CD14-positive monocyte (primary cell): ENCODE measurements at regions not wholly inside any gene's neighbourhood (a gene's known extent, or its start where the extent isn't known, plus 50 kb on each side); places are given as distances from the start of the nearest gene placed in this dataset.

ENCODE experiments used
- DNase-seq, 3 donors: peaks; one replicate each; pipeline ENCODE4 v3.0.0-alpha.2; 2011 to 2022
- H2AFZ ChIP-seq: 2 replicates; pipeline ENCODE4 v1.6.0; 2012; ENCODE audit warnings: mild to moderate bottlenecking, low read depth, low read length, inconsistent platforms; ENCODE audit not compliant: insufficient read depth, poor library complexity, severe bottlenecking
- H3K27ac ChIP-seq, 2 donors: 1 replicate in 1 of 2; 2 replicates in 1 of 2; pipeline ENCODE4 v1.5.1; 2012 to 2013; ENCODE audit warnings: low read length in 2 of 2, control low read depth in 1 of 2, inconsistent platforms in 1 of 2, low read depth in 1 of 2, mild to moderate bottlenecking in 1 of 2
- H3K27me3 ChIP-seq, 2 donors: one replicate each; pipeline versions ENCODE4 v1.6.0 to v1.6.1; 2011 to 2013; ENCODE audit warnings: low read length in 2 of 2; ENCODE audit not compliant: control insufficient read depth in 2 of 2, insufficient read depth in 2 of 2
- H3K36me3 ChIP-seq, 2 donors: replicated peaks in 1 of 2; 1 replicate in 1 of 2; 2 replicates in 1 of 2; pipeline versions ENCODE4 v1.5.1 to v1.6.1; 2012 to 2013; ENCODE audit warnings: low read length in 2 of 2, control low read depth in 1 of 2, inconsistent platforms in 1 of 2, mild to moderate bottlenecking in 1 of 2; ENCODE audit not compliant: insufficient read depth in 2 of 2, control insufficient read depth in 1 of 2
- H3K4me1 ChIP-seq, 2 donors: 1 replicate in 1 of 2; 2 replicates in 1 of 2; pipeline versions ENCODE4 v1.5.1 to v1.6.1; 2012 to 2013; ENCODE audit warnings: low read length in 2 of 2, control low read depth in 1 of 2, inconsistent platforms in 1 of 2, mild to moderate bottlenecking in 1 of 2, moderate library complexity in 1 of 2; ENCODE audit not compliant: insufficient read depth in 2 of 2, control insufficient read depth in 1 of 2
- H3K4me2 ChIP-seq: replicated peaks from 2 replicates; pipeline ENCODE3; 2012; ENCODE audit warnings: low read length, moderate library complexity, mild to moderate bottlenecking; ENCODE audit not compliant: poor library complexity, severe bottlenecking; ENCODE audit errors: extremely low read depth
- H3K4me3 ChIP-seq, 3 experiments: fragments of 200-600 bp in 1 of 3; sonication (generic) in 1 of 3; replicated peaks in 1 of 3; 1 replicate in 2 of 3; 2 replicates in 1 of 3; pipeline ENCODE4 v1.5.1; 2011 to 2013; ENCODE audit warnings: low read length in 3 of 3, mild to moderate bottlenecking in 3 of 3, control low read depth in 2 of 3, low read depth in 2 of 3, inconsistent platforms in 1 of 3, moderate library complexity in 1 of 3
- H3K79me2 ChIP-seq: 2 replicates; pipeline ENCODE4 v1.6.0; 2012; ENCODE audit warnings: mild to moderate bottlenecking, control low read depth, inconsistent platforms, low read length, moderate library complexity; ENCODE audit not compliant: insufficient read depth
- H3K9ac ChIP-seq: 2 replicates; pipeline ENCODE4 v1.6.0; 2017; ENCODE audit warnings: low read length, mild to moderate bottlenecking; ENCODE audit not compliant: insufficient read depth, poor library complexity, severe bottlenecking
- H3K9me3 ChIP-seq, 2 donors: replicated peaks in 1 of 2; 1 replicate in 1 of 2; 2 replicates in 1 of 2; pipeline versions ENCODE4 v1.5.1 to v1.6.1; 2012 to 2013; ENCODE audit warnings: low read length in 2 of 2, control low read depth in 1 of 2; ENCODE audit not compliant: control insufficient read depth in 1 of 2, insufficient read depth in 1 of 2
- H4K20me1 ChIP-seq: 2 replicates; pipeline ENCODE4 v1.6.0; 2012; ENCODE audit warnings: mild to moderate bottlenecking, low read length, control low read depth, moderate library complexity; ENCODE audit not compliant: insufficient read depth
- H3K27ac Mint-ChIP-seq, 7 donors: one replicate each; pipeline ENCODE4 v1.8.0; 2020; ENCODE audit warnings: mild to moderate bottlenecking in 7 of 7, mixed read lengths in 7 of 7, moderate library complexity in 6 of 7, inconsistent platforms in 2 of 7
- H3K27me3 Mint-ChIP-seq, 3 donors: one replicate each; pipeline ENCODE4 v1.8.0; 2021 to 2022; ENCODE audit warnings: low read depth in 3 of 3, mild to moderate bottlenecking in 3 of 3, mixed read lengths in 3 of 3, moderate library complexity in 3 of 3, inconsistent platforms in 1 of 3
- H3K36me3 Mint-ChIP-seq, 2 donors: one replicate each; pipeline ENCODE4 v1.8.0; 2020; ENCODE audit warnings: mixed read lengths in 2 of 2, inconsistent platforms in 1 of 2, mild to moderate bottlenecking in 1 of 2
- H3K4me1 Mint-ChIP-seq: one replicate; pipeline ENCODE4 v1.8.0; 2020; ENCODE audit warnings: mild to moderate bottlenecking, mixed read lengths
- H3K4me3 Mint-ChIP-seq, 2 donors: one replicate each; pipeline ENCODE4 v1.8.0; 2020; ENCODE audit warnings: mild to moderate bottlenecking in 2 of 2, mixed read lengths in 2 of 2, moderate library complexity in 1 of 2
- H3K9me3 Mint-ChIP-seq, 7 donors: one replicate each; pipeline ENCODE4 v1.8.0; 2020 to 2022; ENCODE audit warnings: mixed read lengths in 7 of 7, mild to moderate bottlenecking in 6 of 7, moderate library complexity in 6 of 7, inconsistent platforms in 2 of 7
- CTCF ChIP-seq: fragments of 200-600 bp; IDR thresholded peaks from one replicate; pipeline ENCODE4 v1.8.0; 2022; ENCODE audit warnings: antibody characterized with exemption, mild to moderate bottlenecking
- WGBS: methylation state at CpG from one replicate; pipeline ENCODE4 v1.1.5; 2013; ENCODE audit warnings: missing lambda C conversion rate; ENCODE audit not compliant: insufficient coverage; 5-methylcytosine and 5-hydroxymethylcytosine counted together
- intact Hi-C, 2 donors: fragments of 100-400 bp; cut with micrococcal nuclease; formaldehyde crosslinking; loops; one replicate each; pipeline versions ENCODE4 v1.15.0 to v1.15.1; 2023

GRCh38 chr13:89490661-89491060 is 1819.5 kb downstream of the SLITRK5 start:
- no peaks in the 10 kb centered on the region for H4K20me1 ChIP-seq
- no peaks in the 10 kb centered on the region for H3K27me3 Mint-ChIP-seq
- no peak overlapping the region for H3K27ac ChIP-seq
- H3K4me3 Mint-ChIP-seq: no peak overlapping the region
- no peaks in the 10 kb centered on the region for H3K4me1 ChIP-seq
- H2AFZ ChIP-seq: no peak overlapping the region
- DNase-seq: no peak
- no peak overlapping the region for H3K27ac Mint-ChIP-seq
- H3K9me3 ChIP-seq: peaks cover 6 to 14% of the 10 kb centered on the region in 2 donors
- H3K9ac ChIP-seq: no peak overlapping the region
- H3K4me2 ChIP-seq: no peak overlapping the region
- peaks cover 3 to 21% (median 5%) of the 10 kb centered on the region in 7 donors for H3K9me3 Mint-ChIP-seq
- no peaks in the 10 kb centered on the region for H3K36me3 Mint-ChIP-seq
- WGBS: no CpG with 5 or more reads among the region's 1 CpG
- no peak for TF ChIP-seq CTCF
- intact Hi-C loops: no loop called here
- H3K4me3 ChIP-seq: no peak overlapping the region
- H3K4me1 Mint-ChIP-seq: no peaks in the 10 kb centered on the region
- no peaks in the 10 kb centered on the region for H3K27me3 ChIP-seq
- no peaks in the 10 kb centered on the region for H3K36me3 ChIP-seq
- H3K79me2 ChIP-seq: no peaks in the 10 kb centered on the region

GRCh38 chr13:89496478-89496877 is 1825.3 kb downstream of the SLITRK5 start:
- no CpG with 5 or more reads among the region's 2 CpGs for WGBS
- Histone ChIP-seq H3K9ac (no peak overlapping the region), H3K36me3 (no peaks in the 10 kb centered on the region), H3K4me1 (no peaks in the 10 kb centered on the region), H3K9me3 (peaks cover 10 to 13% of the 10 kb centered on the region in 2 donors), H3K4me3 (no peak overlapping the region), H3K4me2 (no peak overlapping the region), H4K20me1 (no peaks in the 10 kb centered on the region), H3K27me3 (no peaks in the 10 kb centered on the region), H2AFZ (no peak overlapping the region), H3K27ac (no peak overlapping the region), H3K79me2 (no peaks in the 10 kb centered on the region)
- no peak overlapping the region for H3K4me3 Mint-ChIP-seq
- H3K4me1 Mint-ChIP-seq: no peaks in the 10 kb centered on the region
- intact Hi-C loops: no loop called here
- DNase-seq: no peak
- no peak overlapping the region for H3K27ac Mint-ChIP-seq
- no peaks in the 10 kb centered on the region for H3K27me3 Mint-ChIP-seq
- no peak for TF ChIP-seq CTCF
- no peaks in the 10 kb centered on the region for H3K36me3 Mint-ChIP-seq
- peaks cover 3 to 18% (median 9%) of the 10 kb centered on the region in 7 donors for H3K9me3 Mint-ChIP-seq
